ENCODE measurements at regions not wholly inside any gene's neighbourhood (a gene's known extent, or its start where the extent isn't known, plus 50 kb on each side); places are given as distances from the start of the nearest gene placed in this dataset.

- H3K36me3 Mint-ChIP-seq (ENCODE audit: insufficient read depth, unreplicated experiment): no peaks in the 10 kb centered on the region
- no peaks in the 10 kb centered on the region for H3K9me3 Mint-ChIP-seq (ENCODE audit: low read depth, unreplicated experiment)
- CTCF ChIA-PET: no interaction called here
- intact Hi-C loops (cut with micrococcal nuclease; ENCODE audit: unreplicated experiment): no loop called here
- no peak for TF ChIP-seq CTCF (IDR thresholded peaks at IDR 0.05; ENCODE audit: unreplicated experiment)
- DNase-seq: no peak
- no TSS peak for BruUV-seq (replicated peaks)
- H3K4me3 Mint-ChIP-seq (ENCODE audit: low read depth, unreplicated experiment): no peak overlapping the region
- H3K4me1 Mint-ChIP-seq (ENCODE audit: low read depth, unreplicated experiment): no peaks in the 10 kb centered on the region
- peaks cover 71% of the 10 kb centered on the region for H3K27me3 Mint-ChIP-seq (ENCODE audit: unreplicated experiment)
- H3K27ac Mint-ChIP-seq (ENCODE audit: unreplicated experiment): no peak overlapping the region
These were observed 498.4 kb downstream of the BCOR start for GRCh38 chrX:39599339-39599738.

- Mint-ChIP-seq H3K4me1 (ENCODE audit: low read depth, unreplicated experiment) (no peaks in the 10 kb centered on the region), H3K36me3 (ENCODE audit: insufficient read depth, unreplicated experiment) (no peaks in the 10 kb centered on the region), H3K27ac (ENCODE audit: unreplicated experiment) (no peak overlapping the region), H3K4me3 (ENCODE audit: low read depth, unreplicated experiment) (no peak overlapping the region), H3K9me3 (ENCODE audit: low read depth, unreplicated experiment) (no peaks in the 10 kb centered on the region), H3K27me3 (ENCODE audit: unreplicated experiment) (peaks cover 80% of the 10 kb centered on the region)
- BruUV-seq (replicated peaks): no TSS peak
- intact Hi-C loops (cut with micrococcal nuclease; ENCODE audit: unreplicated experiment): no loop called here
- TF ChIP-seq CTCF (IDR thresholded peaks at IDR 0.05; ENCODE audit: unreplicated experiment): no peak
- DNase-seq: no peak
- CTCF ChIA-PET: no interaction called here
These were observed 497.5 kb downstream of the BCOR start for GRCh38 chrX:39600222-39600621.

GRCh38 chrX:39601231-39602177, 496.3 kb downstream of the BCOR start:
- H3K27me3 Mint-ChIP-seq (ENCODE audit: unreplicated experiment): peaks cover 77% of the 10 kb centered on the region
- H3K27ac Mint-ChIP-seq (ENCODE audit: unreplicated experiment): no peak overlapping the region
- no peak for DNase-seq
- H3K36me3 Mint-ChIP-seq (ENCODE audit: insufficient read depth, unreplicated experiment): no peaks in the 10 kb centered on the region
- no TSS peak for BruUV-seq (replicated peaks)
- no peaks in the 10 kb centered on the region for H3K4me1 Mint-ChIP-seq (ENCODE audit: low read depth, unreplicated experiment)
- CTCF ChIA-PET: no interaction called here
- TF ChIP-seq CTCF (IDR thresholded peaks at IDR 0.05; ENCODE audit: unreplicated experiment): no peak
- no peak overlapping the region for H3K4me3 Mint-ChIP-seq (ENCODE audit: low read depth, unreplicated experiment)
- intact Hi-C loops (cut with micrococcal nuclease; ENCODE audit: unreplicated experiment): no loop called here
- no peaks in the 10 kb centered on the region for H3K9me3 Mint-ChIP-seq (ENCODE audit: low read depth, unreplicated experiment)

GRCh38 chrX:39602195-39602594, 495.6 kb downstream of the BCOR start:
- intact Hi-C loops (cut with micrococcal nuclease; ENCODE audit: unreplicated experiment): no loop called here
- H3K36me3 Mint-ChIP-seq (ENCODE audit: insufficient read depth, unreplicated experiment): no peaks in the 10 kb centered on the region
- H3K4me1 Mint-ChIP-seq (ENCODE audit: low read depth, unreplicated experiment): no peaks in the 10 kb centered on the region
- no peak overlapping the region for H3K4me3 Mint-ChIP-seq (ENCODE audit: low read depth, unreplicated experiment)
- TF ChIP-seq CTCF (IDR thresholded peaks at IDR 0.05; ENCODE audit: unreplicated experiment): no peak
- no peaks in the 10 kb centered on the region for H3K9me3 Mint-ChIP-seq (ENCODE audit: low read depth, unreplicated experiment)
- no peak for DNase-seq
- no TSS peak for BruUV-seq (replicated peaks)
- H3K27me3 Mint-ChIP-seq (ENCODE audit: unreplicated experiment): peaks cover 70% of the 10 kb centered on the region
- H3K27ac Mint-ChIP-seq (ENCODE audit: unreplicated experiment): no peak overlapping the region
- CTCF ChIA-PET: no interaction called here

All from Calu3 (cell line).